ENCODE measurements at regions not wholly inside any gene's neighbourhood (a gene's known extent, or its start where the extent isn't known, plus 50 kb on each side); places are given as distances from the start of the nearest gene placed in this dataset.

GRCh38 chr5:35285435-35285834 is 55.1 kb upstream of the PRLR start:
- TF ChIP-seq, protein P1, sequence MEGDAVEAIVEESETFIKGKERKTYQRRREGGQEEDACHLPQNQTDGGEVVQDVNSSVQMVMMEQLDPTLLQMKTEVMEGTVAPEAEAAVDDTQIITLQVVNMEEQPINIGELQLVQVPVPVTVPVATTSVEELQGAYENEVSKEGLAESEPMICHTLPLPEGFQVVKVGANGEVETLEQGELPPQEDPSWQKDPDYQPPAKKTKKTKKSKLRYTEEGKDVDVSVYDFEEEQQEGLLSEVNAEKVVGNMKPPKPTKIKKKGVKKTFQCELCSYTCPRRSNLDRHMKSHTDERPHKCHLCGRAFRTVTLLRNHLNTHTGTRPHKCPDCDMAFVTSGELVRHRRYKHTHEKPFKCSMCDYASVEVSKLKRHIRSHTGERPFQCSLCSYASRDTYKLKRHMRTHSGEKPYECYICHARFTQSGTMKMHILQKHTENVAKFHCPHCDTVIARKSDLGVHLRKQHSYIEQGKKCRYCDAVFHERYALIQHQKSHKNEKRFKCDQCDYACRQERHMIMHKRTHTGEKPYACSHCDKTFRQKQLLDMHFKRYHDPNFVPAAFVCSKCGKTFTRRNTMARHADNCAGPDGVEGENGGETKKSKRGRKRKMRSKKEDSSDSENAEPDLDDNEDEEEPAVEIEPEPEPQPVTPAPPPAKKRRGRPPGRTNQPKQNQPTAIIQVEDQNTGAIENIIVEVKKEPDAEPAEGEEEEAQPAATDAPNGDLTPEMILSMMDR (IDR thresholded peaks at IDR 0.05): no peak
- TF ChIP-seq EP300 (IDR thresholded peaks at IDR 0.05): no peak
- no peak for TF ChIP-seq POLR2A (IDR thresholded peaks at IDR 0.05)

Measured in tibial nerve (tissue), 4 donors.